Fibroblast of skin of right quadriceps (primary cell): ENCODE measurements at regions not wholly inside any gene's neighbourhood (a gene's known extent, or its start where the extent isn't known, plus 50 kb on each side); places are given as distances from the start of the nearest gene placed in this dataset.
"Not testable (repeated sequence)": the region's sequence is repeated elsewhere in the genome, so short reads cannot be mapped to it uniquely, and the experiment has no call there.

Source experiments
- DNase-seq: peaks from one replicate; pipeline ENCODE4 v3.0.0-alpha.2; 2013

GRCh38 chr10:44300666-44301649, 83.9 kb downstream of the CXCL12 start:
- DNase-seq, result peak; percentile 99

- no peak for DNase-seq
These were observed 86.2 kb downstream of the CXCL12 start for GRCh38 chr10:44298713-44299112.

- DNase-seq, result no peak
These were observed 86.9 kb downstream of the CXCL12 start for GRCh38 chr10:44297963-44298362.

- DNase-seq, result peak; percentile 52
These were observed 89.2 kb downstream of the CXCL12 start for GRCh38 chr10:44295644-44296241.

- DNase-seq, result no peak
These were observed 90.0 kb downstream of the CXCL12 start for GRCh38 chr10:44294726-44295412.

GRCh38 chr10:44293842-44294241, 91.1 kb downstream of the CXCL12 start:
- no peak for DNase-seq

GRCh38 chr10:44293306-44293778, 91.6 kb downstream of the CXCL12 start:
- DNase-seq, result no peak

- no peak for DNase-seq
These were observed 92.4 kb downstream of the CXCL12 start for GRCh38 chr10:44292390-44293002.

GRCh38 chr10:44291091-44291490, 93.8 kb downstream of the CXCL12 start:
- DNase-seq, result no peak

- no peak for DNase-seq
These were observed 95.8 kb downstream of the CXCL12 start for GRCh38 chr10:44289125-44289524.

- no peak for DNase-seq
These were observed 97.5 kb downstream of the CXCL12 start for GRCh38 chr10:44287408-44287807.

- DNase-seq, result no peak
These were observed 100.5 kb downstream of the CXCL12 start for GRCh38 chr10:44284198-44285084.

- no peak for DNase-seq
These were observed 102.1 kb downstream of the CXCL12 start for GRCh38 chr10:44282626-44283300.

- no peak for DNase-seq
These were observed 103.2 kb downstream of the CXCL12 start for GRCh38 chr10:44281662-44282061.

GRCh38 chr10:44281089-44281613, 103.7 kb downstream of the CXCL12 start:
- DNase-seq, result no peak

- peak; percentile 34 for DNase-seq
These were observed 104.5 kb downstream of the CXCL12 start for GRCh38 chr10:44280226-44281014.

GRCh38 chr10:44279426-44280126, 105.3 kb downstream of the CXCL12 start:
- no peak for DNase-seq

GRCh38 chr10:44278837-44279324, 106.0 kb downstream of the CXCL12 start:
- DNase-seq, result no peak

- not testable (repeated sequence) for DNase-seq
These were observed 116.4 kb downstream of the CXCL12 start for GRCh38 chr10:44268435-44268948.
